GM04503 (cell line): ENCODE measurements at regions not wholly inside any gene's neighbourhood (a gene's known extent, or its start where the extent isn't known, plus 50 kb on each side); places are given as distances from the start of the nearest gene placed in this dataset.
A peak's percentile ranks its signal among the peaks of the same experiment; 100 is the strongest.

Experiments
- DNase-seq: peaks from one replicate; pipeline ENCODE4 v3.0.0-alpha.2; 2012; ENCODE audit warnings: low read depth

- DNase-seq = peak; percentile 94
Observed at GRCh38 chr2:18311420-18312195, 248.8 kb downstream of the RDH14 start.

GRCh38 chr2:18309627-18310026 is 250.8 kb downstream of the RDH14 start:
- no peak for DNase-seq

DNA sequence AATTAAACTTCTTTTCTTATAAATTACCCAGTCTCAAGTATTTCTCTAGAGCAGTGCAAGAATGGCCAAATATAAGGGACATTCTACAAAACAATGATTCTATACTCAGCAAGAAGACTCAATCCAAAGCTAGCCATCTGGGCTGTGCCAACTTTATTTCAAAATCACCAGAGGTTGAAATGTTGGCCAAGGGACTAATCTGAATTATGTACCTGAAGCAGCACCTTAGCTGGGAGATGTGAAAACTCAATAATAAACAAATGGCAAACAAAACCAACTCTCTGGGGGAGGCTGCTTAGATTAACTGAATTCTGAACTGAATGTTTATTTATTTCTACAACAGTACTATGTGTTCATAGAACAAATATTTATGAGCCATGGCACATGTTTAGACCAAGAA is 251.3 kb downstream of the RDH14 start:
- no peak for DNase-seq

- no peak for DNase-seq
Observed at GRCh38 chr2:18304849-18305248, 255.6 kb downstream of the RDH14 start.

DNA sequence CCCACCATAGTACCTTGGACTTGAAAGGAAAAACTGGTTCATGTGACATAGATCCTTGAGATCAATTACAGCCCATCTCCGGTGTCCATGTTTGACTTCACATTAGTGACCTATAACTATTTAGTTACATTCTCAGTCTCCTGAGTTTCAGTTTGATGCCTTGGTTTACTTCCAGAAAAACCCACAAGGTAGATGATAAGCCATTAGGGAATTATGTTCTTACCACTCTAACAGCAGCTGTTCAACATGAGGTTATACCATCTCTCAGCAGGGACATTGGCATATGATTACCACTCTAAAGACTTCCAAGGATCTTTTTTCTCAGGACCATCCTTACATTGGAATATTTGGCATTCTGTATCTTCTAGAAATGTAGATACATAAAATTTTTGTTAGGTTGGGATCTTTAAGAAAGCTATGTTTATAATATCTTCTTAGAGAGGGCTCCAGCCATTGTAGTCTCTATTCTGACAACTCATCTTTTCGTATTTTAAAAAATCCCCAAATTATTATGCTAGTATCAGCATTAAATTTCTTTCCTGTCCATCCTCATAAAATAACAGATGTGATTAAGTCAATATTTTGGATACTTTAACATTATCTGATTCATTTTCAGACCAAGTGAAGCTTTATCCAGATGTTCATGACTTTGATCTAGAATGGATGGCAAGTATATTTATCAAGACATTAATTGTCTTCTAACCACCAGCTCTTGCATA is 258.9 kb downstream of the RDH14 start:
- no peak for DNase-seq

DNA sequence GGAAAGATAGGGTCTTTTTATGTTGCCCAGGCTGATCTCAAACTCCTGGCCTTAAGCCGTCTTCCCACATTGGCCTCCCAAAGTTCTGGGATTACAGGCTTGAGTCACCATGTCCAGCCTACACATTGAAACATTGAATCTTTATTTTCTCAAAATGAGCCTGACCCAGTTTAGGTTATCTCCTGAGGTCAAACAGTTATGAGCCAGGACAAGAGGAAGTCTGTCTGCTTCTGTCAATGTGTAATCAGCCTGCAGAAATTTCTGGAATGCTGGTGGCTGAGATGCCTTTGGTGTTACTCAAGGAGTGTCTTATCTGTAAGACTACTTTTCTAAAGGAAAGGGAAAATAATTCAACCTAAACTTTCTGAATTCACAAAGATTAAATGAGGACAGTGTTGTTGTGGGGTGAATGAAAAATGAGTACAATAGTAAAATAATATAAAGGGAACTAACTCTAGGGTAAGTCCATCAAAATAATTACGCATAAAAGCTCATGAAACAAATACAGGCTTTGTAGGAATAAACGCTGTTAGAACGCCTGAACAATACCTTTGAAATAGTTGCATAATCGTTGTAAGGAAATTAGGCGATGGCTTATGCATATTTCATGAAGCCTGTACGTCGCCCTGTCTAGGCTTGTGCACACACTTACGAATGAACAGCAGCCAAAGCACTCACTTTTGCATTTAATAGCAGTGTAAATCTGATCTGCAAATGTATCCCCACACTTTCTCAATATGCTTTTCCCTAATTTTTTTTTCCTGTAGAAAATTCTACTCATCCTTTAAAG is 260.8 kb downstream of the RDH14 start:
- DNase-seq = peak; percentile 78

DNA sequence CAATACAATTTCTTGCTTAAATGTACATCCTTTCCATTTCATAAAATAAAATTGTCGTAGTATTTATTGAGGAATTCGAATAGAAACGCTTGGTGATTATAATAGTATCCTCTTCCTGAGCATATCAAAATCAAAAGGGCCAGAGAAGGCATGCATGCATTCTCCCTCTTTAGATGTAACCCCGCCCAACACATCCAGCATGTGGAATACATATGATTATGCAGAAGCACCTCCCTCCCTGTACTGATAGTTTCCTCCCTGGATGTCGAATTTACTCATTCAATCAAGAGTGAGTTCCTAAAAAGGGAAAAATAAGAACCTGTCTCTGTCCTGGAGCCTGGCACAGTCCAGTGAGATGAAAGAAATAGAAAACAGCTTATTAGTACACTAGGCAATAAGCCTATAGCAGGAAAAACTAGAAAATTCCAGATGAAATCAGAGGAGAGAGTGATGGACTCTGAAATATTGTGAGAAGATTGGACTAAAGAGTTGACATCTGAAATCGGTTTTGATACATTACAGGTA is 262.9 kb downstream of the RDH14 start:
- DNase-seq = no peak

- no peak for DNase-seq
Observed at GRCh38 chr2:18290386-18290785, 270.1 kb downstream of the RDH14 start.

DNA sequence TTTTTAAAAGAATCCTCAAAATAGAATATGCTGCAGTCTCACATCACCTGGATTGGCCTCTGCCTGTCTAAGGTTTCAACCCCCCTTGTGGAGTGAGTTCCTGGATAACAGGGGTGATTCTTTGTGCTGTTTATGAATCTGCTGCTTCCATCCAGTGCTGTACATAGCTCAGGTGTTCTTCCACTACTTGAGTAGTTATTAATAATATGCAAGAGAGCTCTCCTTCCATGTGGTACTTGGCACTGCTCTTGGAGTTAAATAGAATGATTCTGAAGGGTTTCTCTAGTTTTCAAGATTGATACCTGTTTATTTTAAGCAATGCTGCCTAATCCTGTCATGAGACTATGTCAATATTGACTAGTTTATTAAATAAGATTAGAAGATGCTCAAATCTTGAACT is 273.6 kb downstream of the RDH14 start:
- no peak for DNase-seq

- no peak for DNase-seq
Observed at GRCh38 chr2:18284331-18284730, 276.1 kb downstream of the RDH14 start.

- no peak for DNase-seq
Observed at GRCh38 chr2:18282026-18282425, 278.4 kb downstream of the RDH14 start.

DNA sequence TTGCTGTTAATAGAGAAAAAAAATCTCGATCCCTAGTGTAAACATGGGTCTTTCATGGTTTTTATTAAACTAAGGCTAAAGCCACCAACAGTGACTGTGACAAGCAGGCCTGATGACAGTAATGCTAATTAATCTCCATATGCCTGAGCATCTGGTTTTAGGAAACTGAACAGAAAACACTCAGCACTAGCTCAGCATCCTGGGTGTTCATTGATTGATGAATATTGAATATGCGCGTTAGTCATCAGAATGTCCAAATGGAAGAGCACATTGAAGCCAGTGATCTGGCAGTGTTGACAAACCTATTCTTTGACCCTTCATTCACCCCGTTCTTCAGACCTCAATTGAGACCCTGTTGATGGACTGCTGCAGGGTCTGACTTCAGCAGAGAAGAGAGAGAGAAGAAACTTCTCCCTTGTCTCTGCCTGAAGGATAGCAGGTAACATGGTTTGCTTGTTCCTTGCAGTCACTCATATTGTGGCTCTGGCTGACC is 283.8 kb downstream of the RDH14 start:
- no peak for DNase-seq

- no peak for DNase-seq
Observed at GRCh38 chr2:18273205-18273604, 287.2 kb downstream of the RDH14 start.

- DNase-seq = no peak
Observed at GRCh38 chr2:18272148-18272494, 288.3 kb downstream of the RDH14 start.

DNA sequence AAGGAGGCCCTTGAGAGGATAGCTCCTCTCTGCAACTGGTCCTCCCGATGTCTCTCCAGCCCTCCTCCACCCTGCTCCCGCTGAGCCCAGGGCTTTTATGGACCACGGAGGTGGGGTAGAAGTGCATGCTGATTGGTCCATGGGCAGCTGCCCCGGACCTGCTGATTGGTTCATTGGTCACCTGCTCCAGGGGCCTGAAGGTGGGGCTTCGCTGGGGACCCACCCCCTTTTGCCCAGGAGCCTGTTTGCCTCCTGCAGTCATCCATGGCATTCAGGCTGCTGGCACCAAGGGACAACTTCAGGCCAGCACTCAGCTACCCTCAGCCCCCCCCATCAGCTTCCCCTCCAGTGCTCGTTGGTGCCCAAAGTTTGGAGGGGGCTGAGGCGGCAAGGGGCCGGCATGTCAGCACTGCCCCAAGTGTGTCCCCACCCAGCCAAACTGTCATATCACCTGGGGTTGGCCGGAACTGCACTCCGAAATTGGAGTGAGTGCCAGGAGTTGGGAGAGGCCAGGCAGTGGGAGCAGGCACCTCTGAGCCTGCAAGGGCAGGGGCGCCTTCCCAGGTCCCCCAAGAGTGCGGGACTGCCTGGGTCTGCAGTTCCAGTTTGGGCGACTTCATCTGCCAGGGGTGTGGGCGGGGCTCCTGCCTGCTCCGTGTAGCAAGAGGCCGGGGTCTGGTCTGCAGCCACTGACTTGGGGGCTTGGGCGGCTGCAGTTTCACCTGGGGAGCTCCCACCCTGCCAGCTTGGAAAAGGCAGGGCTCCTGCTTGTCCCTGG is 288.9 kb downstream of the RDH14 start:
- no peak for DNase-seq

GRCh38 chr2:18268400-18268799 is 292.1 kb downstream of the RDH14 start:
- DNase-seq = no peak

DNA sequence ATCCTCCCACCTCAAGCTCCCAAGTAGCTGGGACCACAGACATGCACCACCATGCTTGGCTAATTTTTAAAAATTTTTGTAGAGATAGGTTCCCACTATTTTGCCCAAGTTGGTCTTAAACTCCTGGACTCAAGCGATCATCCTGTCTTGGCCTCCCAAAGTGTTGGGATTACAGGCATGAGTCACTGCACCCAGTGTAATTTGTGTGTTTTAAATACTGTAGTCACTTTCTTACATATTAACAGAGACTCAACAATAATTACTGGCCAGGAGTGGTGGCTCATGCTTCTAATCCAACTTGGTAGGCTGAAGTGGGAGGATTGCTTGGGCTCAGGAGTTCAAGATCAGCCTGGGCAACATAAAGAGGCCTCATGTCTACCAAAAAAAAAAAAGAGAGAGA is 293.0 kb downstream of the RDH14 start:
- DNase-seq = no peak

DNA sequence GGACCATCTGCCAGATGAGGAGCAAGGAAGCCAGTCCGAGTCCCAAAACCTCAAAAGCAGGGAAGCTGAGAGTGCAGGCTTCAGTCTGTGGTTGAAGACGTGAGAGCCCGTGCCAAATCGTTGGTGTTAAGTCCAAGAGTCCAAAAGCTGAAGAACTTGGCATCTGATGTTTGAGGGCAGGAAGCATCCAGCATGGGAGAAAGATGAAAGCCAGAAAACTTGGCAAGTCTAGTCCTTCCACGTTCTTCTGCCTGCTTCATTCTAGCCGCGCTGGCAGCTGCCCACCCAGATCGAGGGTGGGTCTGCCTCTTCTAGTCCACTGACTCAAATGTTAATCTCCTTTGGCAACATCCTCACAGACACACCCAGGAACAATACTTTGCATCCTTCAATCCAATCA is 293.8 kb downstream of the RDH14 start:
- peak; percentile 8 for DNase-seq

GRCh38 chr2:18265614-18266586 is 294.6 kb downstream of the RDH14 start:
- no peak for DNase-seq

- no peak for DNase-seq
Observed at GRCh38 chr2:18262601-18263000, 297.9 kb downstream of the RDH14 start.
